NCI-H2107 treated with DMSO at 0.1 percent for 48 hours (cell line): ENCODE measurements at regions not wholly inside any gene's neighbourhood (a gene's known extent, or its start where the extent isn't known, plus 50 kb on each side); places are given as distances from the start of the nearest gene placed in this dataset.

ENCODE experiments used
- DNase-seq: peaks from one replicate; lab custom pipeline; 2025; ENCODE audit not compliant: unreplicated experiment; lab: John Stamatoyannopoulos, UW

- DNase-seq: no peak
These were observed 590.6 kb downstream of the EPHA7 start for GRCh38 chr6:92828788-92829187.

- no peak for DNase-seq
These were observed 592.3 kb downstream of the EPHA7 start for GRCh38 chr6:92827104-92827503.

- no peak for DNase-seq
These were observed 592.7 kb downstream of the EPHA7 start for GRCh38 chr6:92826633-92827032.

GRCh38 chr6:92822222-92822621, 597.1 kb downstream of the EPHA7 start:
- DNase-seq: no peak

GRCh38 chr6:92820601-92821000, 598.8 kb downstream of the EPHA7 start:
- no peak for DNase-seq

GRCh38 chr6:92810913-92811312, 608.4 kb downstream of the EPHA7 start:
- peak; percentile 53 for DNase-seq

- no peak for DNase-seq
These were observed 613.1 kb downstream of the EPHA7 start for GRCh38 chr6:92806254-92806653.

- no peak for DNase-seq
These were observed 628.0 kb downstream of the EPHA7 start for GRCh38 chr6:92791403-92791802.

GRCh38 chr6:92790381-92790780, 629.0 kb downstream of the EPHA7 start:
- peak; percentile 88 for DNase-seq

- DNase-seq: no peak
These were observed 635.1 kb downstream of the EPHA7 start for GRCh38 chr6:92784235-92784634.

- peak; percentile 49 for DNase-seq
These were observed 639.6 kb downstream of the EPHA7 start for GRCh38 chr6:92779746-92780145.

GRCh38 chr6:92777146-92777740, 642.1 kb downstream of the EPHA7 start:
- DNase-seq: peak; percentile 74

- no peak for DNase-seq
These were observed 648.8 kb downstream of the EPHA7 start for GRCh38 chr6:92770540-92770939.

- no peak for DNase-seq
These were observed 652.3 kb downstream of the EPHA7 start for GRCh38 chr6:92767101-92767500.

- no peak for DNase-seq
These were observed 655.7 kb downstream of the EPHA7 start for GRCh38 chr6:92763680-92764079.

- no peak for DNase-seq
These were observed 656.1 kb downstream of the EPHA7 start for GRCh38 chr6:92763274-92763584.

GRCh38 chr6:92762443-92763273, 656.7 kb downstream of the EPHA7 start:
- DNase-seq: no peak

- no peak for DNase-seq
These were observed 660.2 kb downstream of the EPHA7 start for GRCh38 chr6:92759178-92759577.

GRCh38 chr6:92757925-92758324, 661.4 kb downstream of the EPHA7 start:
- DNase-seq: no peak

- no peak for DNase-seq
These were observed 662.4 kb downstream of the EPHA7 start for GRCh38 chr6:92756912-92757311.

GRCh38 chr6:92753956-92754355, 665.4 kb downstream of the EPHA7 start:
- DNase-seq: no peak

- no peak for DNase-seq
These were observed 667.2 kb downstream of the EPHA7 start for GRCh38 chr6:92752114-92752513.

- no peak for DNase-seq
These were observed 671.2 kb downstream of the EPHA7 start for GRCh38 chr6:92748131-92748530.
